GM10266 (cell line): ENCODE measurements at regions not wholly inside any gene's neighbourhood (a gene's known extent, or its start where the extent isn't known, plus 50 kb on each side); places are given as distances from the start of the nearest gene placed in this dataset.
"Not testable (repeated sequence)": the region's sequence is repeated elsewhere in the genome, so short reads cannot be mapped to it uniquely, and the experiment has no call there.

Experiments used
- DNase-seq: peaks from one replicate; pipeline ENCODE4 v3.0.0; 2012; ENCODE audit errors: extremely low spot score
- TF ChIP-seq, protein P1 (sequence below): IDR thresholded peaks from 2 replicates; pipeline ENCODE4 v1.5.1; 2012; ENCODE audit warnings: mild to moderate bottlenecking, low read depth; ENCODE audit not compliant: control insufficient read depth, insufficient read depth; ENCODE audit errors: missing control alignments

DNA sequence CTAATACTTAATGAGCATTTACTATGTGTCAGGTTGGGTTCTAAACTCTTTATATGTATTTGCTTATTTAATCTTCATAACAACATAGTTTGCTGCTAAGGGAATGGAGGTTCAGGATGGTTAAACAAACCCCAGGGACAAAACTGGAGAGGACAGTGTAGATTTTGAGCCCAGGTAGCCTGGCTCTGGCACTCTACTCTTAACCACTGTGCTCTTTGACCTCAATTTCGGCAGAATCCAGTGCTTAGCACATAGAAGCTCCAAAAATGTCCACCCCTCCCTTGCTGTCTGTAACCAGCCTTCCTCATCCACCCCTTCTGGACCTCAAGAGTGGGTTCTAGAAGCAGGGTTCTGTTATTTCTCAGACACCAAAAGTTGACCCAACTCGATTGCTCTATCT lies 88.0 kb upstream of the SYT13 start:
- no peak for DNase-seq
- TF ChIP-seq, protein P1, sequence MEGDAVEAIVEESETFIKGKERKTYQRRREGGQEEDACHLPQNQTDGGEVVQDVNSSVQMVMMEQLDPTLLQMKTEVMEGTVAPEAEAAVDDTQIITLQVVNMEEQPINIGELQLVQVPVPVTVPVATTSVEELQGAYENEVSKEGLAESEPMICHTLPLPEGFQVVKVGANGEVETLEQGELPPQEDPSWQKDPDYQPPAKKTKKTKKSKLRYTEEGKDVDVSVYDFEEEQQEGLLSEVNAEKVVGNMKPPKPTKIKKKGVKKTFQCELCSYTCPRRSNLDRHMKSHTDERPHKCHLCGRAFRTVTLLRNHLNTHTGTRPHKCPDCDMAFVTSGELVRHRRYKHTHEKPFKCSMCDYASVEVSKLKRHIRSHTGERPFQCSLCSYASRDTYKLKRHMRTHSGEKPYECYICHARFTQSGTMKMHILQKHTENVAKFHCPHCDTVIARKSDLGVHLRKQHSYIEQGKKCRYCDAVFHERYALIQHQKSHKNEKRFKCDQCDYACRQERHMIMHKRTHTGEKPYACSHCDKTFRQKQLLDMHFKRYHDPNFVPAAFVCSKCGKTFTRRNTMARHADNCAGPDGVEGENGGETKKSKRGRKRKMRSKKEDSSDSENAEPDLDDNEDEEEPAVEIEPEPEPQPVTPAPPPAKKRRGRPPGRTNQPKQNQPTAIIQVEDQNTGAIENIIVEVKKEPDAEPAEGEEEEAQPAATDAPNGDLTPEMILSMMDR: no peak

DNA sequence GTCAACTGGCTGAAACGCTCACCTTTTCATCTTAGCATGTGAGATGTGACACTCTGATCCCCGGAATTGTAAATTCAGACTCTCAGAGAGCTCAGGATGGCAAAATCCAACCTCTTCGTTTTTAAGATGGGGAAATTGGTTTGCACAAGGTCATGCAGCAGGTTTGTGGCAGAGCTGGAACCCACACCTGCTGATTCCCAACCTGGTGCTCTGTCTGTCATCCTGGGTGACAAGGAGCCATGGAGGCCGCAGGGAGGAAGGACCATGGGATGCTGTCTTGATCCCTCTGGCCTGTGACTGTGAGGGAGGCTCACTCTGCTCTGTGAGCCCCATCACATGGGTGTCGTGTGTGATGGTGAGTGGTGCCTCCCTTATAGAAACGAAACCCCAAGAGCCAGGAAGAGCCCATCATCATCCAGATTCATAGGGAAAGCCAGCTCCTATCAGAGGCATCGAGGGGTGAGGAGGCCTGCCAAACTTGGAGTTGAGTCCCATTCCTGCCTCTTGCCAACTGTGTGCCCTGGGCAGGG lies 87.4 kb upstream of the SYT13 start:
- no peak for DNase-seq
- TF ChIP-seq, protein P1: no peak

DNA sequence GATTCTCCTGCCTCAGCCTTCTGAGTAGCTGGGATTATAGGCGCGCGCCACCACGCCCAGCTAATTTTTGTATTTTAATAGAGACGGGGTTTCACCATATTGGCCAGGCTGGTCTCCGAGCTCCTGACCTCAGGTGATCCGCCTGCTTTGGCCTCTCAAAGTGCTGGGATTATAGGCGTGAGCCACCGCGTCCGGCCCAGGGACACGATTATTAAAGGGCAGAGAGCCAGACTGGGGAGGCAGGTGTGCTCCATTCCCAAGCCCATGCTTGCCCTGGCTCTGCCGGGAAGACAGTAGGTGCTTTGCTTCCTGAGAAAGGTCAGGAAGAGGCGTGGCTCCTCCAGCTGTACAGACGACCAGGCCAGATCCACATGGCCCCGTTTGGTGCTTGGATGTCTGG lies 86.3 kb upstream of the SYT13 start:
- DNase-seq: not testable (repeated sequence)

DNA sequence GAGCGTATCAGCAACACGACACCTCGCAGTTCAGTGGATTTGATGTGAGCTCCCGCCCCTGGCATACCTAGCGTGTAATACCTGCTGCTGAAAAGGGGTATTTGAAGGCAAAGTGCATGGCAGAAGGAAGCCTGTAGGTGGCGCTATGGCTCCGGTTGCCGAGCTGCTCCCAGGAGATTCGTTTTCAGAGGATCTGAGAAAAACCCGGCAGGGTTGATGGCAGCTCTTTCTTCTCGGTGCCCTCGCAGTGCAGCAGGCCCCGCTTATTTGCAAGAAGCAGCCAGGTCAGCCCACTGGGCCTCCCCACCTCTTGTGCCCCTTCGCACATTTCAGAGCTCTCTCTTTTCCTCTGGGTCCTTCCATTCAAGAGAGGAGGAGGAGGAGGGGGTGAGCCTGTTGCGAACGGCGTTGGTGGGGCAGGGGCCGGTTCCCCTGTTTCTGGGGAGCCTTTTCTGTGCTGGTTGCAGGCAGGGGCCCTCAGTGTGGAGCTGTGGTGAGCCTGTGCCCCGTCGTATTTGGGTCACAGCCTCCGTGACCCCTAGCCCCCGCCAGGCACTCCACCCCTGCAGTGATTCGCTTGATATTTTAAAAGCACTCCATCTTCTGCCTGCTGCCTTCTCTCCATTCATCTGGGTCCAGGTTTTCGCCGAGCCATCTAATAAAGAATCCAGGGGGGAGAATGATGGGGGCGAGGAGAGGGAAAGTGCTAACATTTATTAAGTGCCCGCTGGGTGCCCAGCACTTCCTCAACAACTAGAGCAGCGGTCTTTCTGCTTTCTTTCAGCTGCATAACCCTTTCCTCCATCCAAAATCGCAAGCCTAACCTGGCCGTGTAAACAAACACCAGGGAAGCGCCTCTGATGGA lies 85.3 kb upstream of the SYT13 start:
- peak; percentile 69 for DNase-seq

DNA sequence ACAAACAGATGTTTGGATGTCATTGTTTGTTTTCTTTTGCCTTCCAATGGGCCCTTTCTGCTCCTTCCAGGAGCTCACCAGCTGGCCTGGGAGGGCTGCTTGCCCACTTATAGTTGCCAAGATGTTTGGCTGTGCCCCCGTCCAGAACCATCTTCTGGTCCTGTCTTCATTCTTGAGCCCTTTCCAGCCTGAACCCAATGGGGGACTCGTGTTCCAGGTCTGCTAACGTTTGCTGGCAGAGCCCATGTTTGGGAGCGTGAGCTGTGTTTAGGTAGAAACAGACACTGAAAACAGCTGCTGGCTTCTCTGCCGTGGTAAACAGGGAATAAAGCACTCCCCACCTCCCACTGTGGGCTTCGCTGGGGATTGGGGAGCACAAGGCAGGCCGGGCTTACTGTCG lies 83.2 kb upstream of the SYT13 start:
- TF ChIP-seq, protein P1: no peak
- DNase-seq: no peak

More for the DNA sequence above, 85.3 kb upstream of the SYT13 start:
- TF ChIP-seq, protein P1: peak; percentile 82

DNA sequence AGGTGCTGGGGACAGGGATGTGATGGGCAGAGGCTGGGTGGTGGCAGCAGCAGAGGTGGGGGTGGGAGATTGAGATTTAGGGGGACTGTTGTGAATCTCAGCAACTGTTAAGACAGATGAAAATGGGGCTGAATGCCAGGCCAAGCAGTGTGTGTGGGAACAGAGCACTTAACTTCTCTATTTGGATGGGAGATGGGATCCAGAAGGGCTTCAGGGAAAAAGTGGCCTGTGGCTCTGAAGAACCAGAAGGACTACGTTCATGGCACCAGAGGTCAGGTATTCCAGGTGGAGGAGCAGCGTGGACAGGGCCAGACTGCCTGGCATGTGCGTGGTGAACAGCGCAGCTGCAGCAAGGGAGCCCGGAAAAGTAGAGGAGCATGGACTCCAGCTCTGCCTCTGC lies 82.6 kb upstream of the SYT13 start:
- TF ChIP-seq, protein P1: no peak
- no peak for DNase-seq

DNA sequence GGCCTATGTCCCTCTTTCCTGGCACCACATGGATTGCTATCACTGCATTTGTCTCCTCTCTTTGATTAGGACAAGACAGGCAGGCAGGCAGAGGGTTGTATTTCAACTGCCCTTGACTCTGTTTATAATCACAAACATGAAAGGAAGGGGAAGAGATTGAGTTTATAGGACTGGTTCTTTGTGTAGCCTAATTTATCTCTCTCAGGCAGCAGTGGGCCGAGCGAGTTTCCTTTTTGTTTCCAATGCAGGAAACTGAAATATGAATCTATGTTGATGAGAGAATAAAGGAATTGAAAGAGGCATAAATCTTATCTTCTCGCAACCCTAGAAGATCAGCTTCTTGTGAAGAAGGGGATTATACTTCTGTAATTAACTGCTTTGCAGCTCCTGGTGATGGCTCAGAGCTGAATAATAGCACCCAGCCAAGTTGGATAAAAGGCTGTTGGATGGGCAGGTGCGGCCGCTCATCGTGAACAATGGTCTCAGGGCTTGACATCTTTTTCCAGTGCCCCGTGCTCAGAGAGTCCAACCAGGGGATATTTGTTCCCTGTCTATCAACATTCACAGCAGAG lies 80.6 kb upstream of the SYT13 start:
- TF ChIP-seq, protein P1: no peak
- no peak for DNase-seq
